Breast epithelium (tissue), 4 donors: ENCODE measurements at regions not wholly inside any gene's neighbourhood (a gene's known extent, or its start where the extent isn't known, plus 50 kb on each side); places are given as distances from the start of the nearest gene placed in this dataset.

Experiments
- DNase-seq, 2 donors: peaks; one replicate each; pipeline ENCODE4 v3.0.0-alpha.2; 2019; ENCODE audit warnings: low spot score in 2 of 2
- H3K27ac ChIP-seq, 2 donors: fragments of 200-600 bp; sonication (generic) in 1 of 2; one replicate each; pipeline ENCODE4 v1.5.1; 2016 to 2019; ENCODE audit warnings: mild to moderate bottlenecking in 1 of 2
- H3K27me3 ChIP-seq, 2 donors: fragments of 200-600 bp; sonication (generic) in 1 of 2; one replicate each; pipeline versions ENCODE4 v1.5.1 to v1.6.0; 2017 to 2019; ENCODE audit warnings: control low read depth in 1 of 2, mild to moderate bottlenecking in 1 of 2
- H3K36me3 ChIP-seq: fragments of 200-600 bp; one replicate; pipeline ENCODE4 v1.5.1; 2019
- H3K4me1 ChIP-seq, 2 donors: fragments of 200-600 bp; sonication (generic); one replicate each; pipeline ENCODE4 v1.5.1; 2016 to 2019; ENCODE audit warnings: control low read depth in 1 of 2
- H3K4me3 ChIP-seq, 3 donors: fragments of 200-600 bp; sonication (generic); 1 replicate in 2 of 3; 2 replicates in 1 of 3; pipeline ENCODE4 v1.5.1; 2016 to 2019; ENCODE audit warnings: mild to moderate bottlenecking in 3 of 3, moderate library complexity in 2 of 3
- H3K9me3 ChIP-seq, 2 donors: fragments of 200-600 bp; sonication (generic) in 1 of 2; one replicate each; pipeline ENCODE4 v1.5.1; 2016 to 2019; ENCODE audit warnings: control low read depth in 1 of 2
- POLR2A ChIP-seq: fragments of 450-650 bp; IDR thresholded peaks from one replicate; pipeline ENCODE4 v1.6.1; 2016; ENCODE audit warnings: antibody characterized with exemption, mild to moderate bottlenecking, moderate library complexity
- POLR2AphosphoS5 ChIP-seq, 3 donors: sonication (generic); formaldehyde crosslinking; IDR thresholded peaks; one replicate each; pipeline ENCODE4 v1.6.1; 2017; ENCODE audit warnings: antibody characterized with exemption in 3 of 3
- intact Hi-C: fragments of 100-400 bp; cut with DNase I; formaldehyde crosslinking; loops from one replicate; pipeline ENCODE4 v1.15.1; 2023; ENCODE audit warnings: low total_unique reads
- TF ChIP-seq, protein P1 (sequence below), 3 donors: fragments of 450-650 bp; IDR thresholded peaks; one replicate each; pipeline ENCODE4 v1.5.1; 2016 to 2017; ENCODE audit warnings: antibody characterized with exemption in 3 of 3, mild to moderate bottlenecking in 3 of 3, moderate library complexity in 3 of 3

DNA sequence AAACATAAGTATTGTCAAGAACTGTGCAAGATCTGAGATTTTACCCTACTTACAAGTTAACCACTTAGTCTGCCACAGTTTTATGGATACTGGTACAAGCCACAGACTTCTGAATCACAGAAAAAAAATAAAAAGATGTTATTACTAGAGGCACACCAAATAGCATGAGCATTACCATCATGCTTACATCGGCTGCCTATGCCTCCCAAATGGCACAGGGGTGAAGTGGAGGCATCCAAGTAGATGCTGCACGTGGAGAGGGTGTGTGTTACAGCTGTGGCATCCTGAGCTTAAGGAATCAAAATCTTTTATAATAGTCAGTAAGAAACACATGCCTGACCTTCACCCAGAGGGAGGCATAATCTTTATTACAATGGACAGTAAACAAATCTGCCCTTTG lies 207.8 kb downstream of the TFEC start:
- Histone ChIP-seq H3K4me1 (no peaks in the 10 kb centered on the region), H3K9me3 (no peaks in the 10 kb centered on the region), H3K4me3 (no peak overlapping the region), H3K36me3 (no peaks in the 10 kb centered on the region), H3K27ac (no peak overlapping the region), H3K27me3 (no peaks in the 10 kb centered on the region)
- intact Hi-C loops: no loop called here
- DNase-seq: no peak
- TF ChIP-seq, protein P1, sequence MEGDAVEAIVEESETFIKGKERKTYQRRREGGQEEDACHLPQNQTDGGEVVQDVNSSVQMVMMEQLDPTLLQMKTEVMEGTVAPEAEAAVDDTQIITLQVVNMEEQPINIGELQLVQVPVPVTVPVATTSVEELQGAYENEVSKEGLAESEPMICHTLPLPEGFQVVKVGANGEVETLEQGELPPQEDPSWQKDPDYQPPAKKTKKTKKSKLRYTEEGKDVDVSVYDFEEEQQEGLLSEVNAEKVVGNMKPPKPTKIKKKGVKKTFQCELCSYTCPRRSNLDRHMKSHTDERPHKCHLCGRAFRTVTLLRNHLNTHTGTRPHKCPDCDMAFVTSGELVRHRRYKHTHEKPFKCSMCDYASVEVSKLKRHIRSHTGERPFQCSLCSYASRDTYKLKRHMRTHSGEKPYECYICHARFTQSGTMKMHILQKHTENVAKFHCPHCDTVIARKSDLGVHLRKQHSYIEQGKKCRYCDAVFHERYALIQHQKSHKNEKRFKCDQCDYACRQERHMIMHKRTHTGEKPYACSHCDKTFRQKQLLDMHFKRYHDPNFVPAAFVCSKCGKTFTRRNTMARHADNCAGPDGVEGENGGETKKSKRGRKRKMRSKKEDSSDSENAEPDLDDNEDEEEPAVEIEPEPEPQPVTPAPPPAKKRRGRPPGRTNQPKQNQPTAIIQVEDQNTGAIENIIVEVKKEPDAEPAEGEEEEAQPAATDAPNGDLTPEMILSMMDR (IDR thresholded peaks at IDR 0.05): no peak
- TF ChIP-seq POLR2A: no peak
- no peak for TF ChIP-seq POLR2AphosphoS5 (IDR thresholded peaks at IDR 0.05)

DNA sequence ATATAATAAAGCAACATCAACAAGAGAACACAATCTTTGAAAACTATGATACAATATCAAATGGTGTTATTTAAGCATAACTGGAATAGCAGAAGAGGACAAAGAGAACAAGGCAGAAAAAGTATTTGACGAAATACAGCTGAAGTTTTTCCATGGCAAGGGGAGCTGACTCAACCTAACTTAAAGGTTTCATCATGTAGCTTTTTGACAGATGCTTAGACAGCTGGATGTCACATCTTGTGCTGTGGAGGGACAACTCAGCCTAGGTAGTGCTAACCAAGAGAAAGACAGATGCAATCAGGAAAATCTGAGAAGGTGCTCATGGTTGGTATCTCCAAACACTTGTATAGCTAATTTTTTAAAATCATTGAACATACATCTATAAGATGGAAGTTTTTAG lies 208.2 kb downstream of the TFEC start:
- Histone ChIP-seq H3K4me1 (no peaks in the 10 kb centered on the region), H3K9me3 (no peaks in the 10 kb centered on the region), H3K27me3 (no peaks in the 10 kb centered on the region), H3K36me3 (no peaks in the 10 kb centered on the region), H3K4me3 (no peak overlapping the region), H3K27ac (no peak overlapping the region)
- TF ChIP-seq, protein P1 (IDR thresholded peaks at IDR 0.05): no peak
- TF ChIP-seq POLR2AphosphoS5 (IDR thresholded peaks at IDR 0.05) (no peak), POLR2A (no peak)
- no peak for DNase-seq
- intact Hi-C loops: no loop called here

DNA sequence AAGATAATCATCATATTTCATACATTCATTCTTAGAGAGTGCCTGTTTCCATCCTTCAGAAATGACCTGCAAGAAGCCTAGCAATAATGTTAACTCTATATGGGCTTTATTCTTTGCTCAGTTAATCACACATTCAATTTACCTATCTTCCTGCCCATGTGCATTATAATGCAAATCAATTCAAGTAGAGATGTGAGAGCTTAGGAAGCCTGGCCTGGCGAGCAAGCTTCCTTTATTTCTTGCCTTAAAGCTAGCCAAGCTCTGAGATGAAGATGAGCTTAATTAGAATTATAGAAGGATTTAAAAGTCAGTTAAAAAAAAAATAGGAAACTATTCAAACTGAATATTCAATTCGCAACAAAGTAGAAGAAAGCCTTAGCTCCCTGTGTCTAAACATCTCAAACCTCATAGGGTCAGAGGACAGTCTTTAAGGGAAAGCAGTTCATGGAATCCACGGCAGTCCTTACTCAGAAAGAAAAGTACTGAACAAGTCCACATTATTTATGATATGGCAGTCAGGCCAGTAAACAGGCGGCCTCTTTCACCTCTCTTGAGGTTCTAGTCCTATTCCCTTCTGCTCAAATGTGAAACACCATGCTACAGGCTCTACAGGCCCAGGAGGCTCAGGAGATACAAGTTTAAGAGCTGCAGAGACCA lies 214.1 kb downstream of the TFEC start:
- no peaks in the 10 kb centered on the region for H3K4me1 ChIP-seq
- H3K9me3 ChIP-seq: no peaks in the 10 kb centered on the region
- no peaks in the 10 kb centered on the region for H3K27me3 ChIP-seq
- H3K4me3 ChIP-seq: no peak overlapping the region
- no peak for TF ChIP-seq POLR2A
- TF ChIP-seq, protein P1 (IDR thresholded peaks at IDR 0.05): no peak
- TF ChIP-seq POLR2AphosphoS5 (IDR thresholded peaks at IDR 0.05): no peak
- no peak for DNase-seq
- intact Hi-C loops: no loop called here
- H3K36me3 ChIP-seq: no peaks in the 10 kb centered on the region
- no peak overlapping the region for H3K27ac ChIP-seq

DNA sequence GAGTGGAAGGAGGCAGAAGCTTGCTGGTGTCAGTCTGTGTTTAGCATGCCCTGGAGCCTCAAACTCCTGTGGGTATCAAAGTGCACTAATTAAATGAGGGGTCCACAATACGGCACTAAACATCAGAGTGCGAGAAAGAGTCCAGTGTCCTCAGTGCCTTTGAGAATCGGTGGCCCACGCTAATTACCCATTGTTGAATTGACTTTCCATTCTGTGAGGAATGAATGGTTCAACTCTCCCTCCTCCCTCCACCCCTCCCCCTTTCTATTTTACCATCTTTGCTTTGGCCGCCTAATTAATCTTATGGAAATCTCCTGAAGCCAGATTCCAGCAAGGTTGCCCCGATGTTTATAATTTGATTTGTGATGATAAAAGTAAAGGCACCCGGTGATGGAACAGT lies 217.8 kb downstream of the TFEC start:
- no peak for DNase-seq
- Histone ChIP-seq H3K36me3 (no peaks in the 10 kb centered on the region), H3K4me3 (no peak overlapping the region), H3K4me1 (no peaks in the 10 kb centered on the region), H3K9me3 (no peaks in the 10 kb centered on the region), H3K27me3 (no peaks in the 10 kb centered on the region), H3K27ac (no peak overlapping the region)
- intact Hi-C loops: no loop called here
- TF ChIP-seq POLR2A: no peak

DNA sequence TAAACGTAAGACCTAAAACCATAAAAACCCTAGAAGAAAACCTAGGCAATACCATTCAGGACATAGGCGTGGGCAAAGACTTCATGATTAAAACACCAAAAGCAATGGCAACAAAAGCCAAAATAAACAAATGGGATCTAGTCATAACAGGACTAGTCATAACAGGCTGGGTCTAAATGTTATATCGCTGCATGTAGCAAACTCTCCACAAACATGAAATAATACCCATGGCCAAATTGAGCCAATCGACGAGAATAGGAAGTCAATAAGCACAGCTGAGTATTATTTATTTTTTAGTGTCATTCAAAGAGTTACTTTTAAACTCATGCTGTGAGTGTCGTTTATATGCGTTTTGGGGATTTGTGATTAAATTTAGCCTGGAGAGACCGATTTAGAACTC lies 225.1 kb downstream of the TFEC start:
- intact Hi-C loops: no loop called here
- TF ChIP-seq, protein P1 (IDR thresholded peaks at IDR 0.05): no peak
- TF ChIP-seq POLR2A: no peak
- TF ChIP-seq POLR2AphosphoS5 (IDR thresholded peaks at IDR 0.05): no peak

DNA sequence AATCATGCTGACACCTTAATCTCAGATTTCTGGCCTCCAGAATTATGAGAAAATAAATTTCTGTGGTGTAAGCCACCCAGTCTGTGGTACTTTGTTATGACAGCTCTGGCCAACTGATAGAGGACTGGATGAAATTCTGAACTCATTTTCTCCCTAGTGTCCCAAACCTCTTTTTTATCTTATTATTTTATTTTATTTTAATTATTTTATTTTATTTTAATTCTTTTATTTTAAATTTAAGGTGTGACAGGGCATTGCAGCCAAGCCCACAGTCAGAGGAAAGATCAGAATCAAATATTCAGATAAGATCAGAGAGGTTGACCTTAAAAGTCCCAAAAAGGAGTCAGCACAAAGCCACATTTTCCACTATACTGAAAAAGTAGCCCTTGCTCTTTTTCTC lies 228.1 kb downstream of the TFEC start:
- Histone ChIP-seq H3K36me3 (no peaks in the 10 kb centered on the region), H3K27me3 (no peaks in the 10 kb centered on the region), H3K4me1 (no peaks in the 10 kb centered on the region), H3K4me3 (no peak overlapping the region), H3K27ac (no peak overlapping the region), H3K9me3 (no peaks in the 10 kb centered on the region)
- DNase-seq: no peak
- intact Hi-C loops: no loop called here
- TF ChIP-seq POLR2AphosphoS5 (IDR thresholded peaks at IDR 0.05) (no peak), POLR2A (no peak)
- TF ChIP-seq, protein P1 (IDR thresholded peaks at IDR 0.05): no peak

More for the DNA sequence above, 225.1 kb downstream of the TFEC start:
- Histone ChIP-seq H3K4me3 (no peak overlapping the region), H3K27ac (no peak overlapping the region), H3K36me3 (no peaks in the 10 kb centered on the region), H3K9me3 (no peaks in the 10 kb centered on the region), H3K4me1 (no peaks in the 10 kb centered on the region), H3K27me3 (no peaks in the 10 kb centered on the region)
- DNase-seq: no peak
